ENCODE measurements at regions not wholly inside any gene's neighbourhood (a gene's known extent, or its start where the extent isn't known, plus 50 kb on each side); places are given as distances from the start of the nearest gene placed in this dataset.
"Not testable (repeated sequence)": the region's sequence is repeated elsewhere in the genome, so short reads cannot be mapped to it uniquely, and the experiment has no call there.

- DNase-seq (no peak), ATAC-seq (replicated peaks in 1 of 2) (no peak)
- H3K27me3 Mint-ChIP-seq (ENCODE audit: low read depth): no peaks in the 10 kb centered on the region
- H3K4me3 Mint-ChIP-seq: no peak overlapping the region
- H3K9me3 Mint-ChIP-seq: peaks cover 3 to 7% of the 10 kb centered on the region in 2 donors
- no peak overlapping the region for H3K27ac Mint-ChIP-seq
- peaks cover 0 to 1% of the 10 kb centered on the region in 2 donors for H3K36me3 Mint-ChIP-seq (ENCODE audit: insufficient read depth in 2 of 2)
- H3K4me1 Mint-ChIP-seq (ENCODE audit: low read depth): no peaks in the 10 kb centered on the region
Measured at GRCh38 chr2:78154586-78154985, 632.4 kb upstream of the LRRTM4 start.

GRCh38 chr2:78162202-78162601, 640.0 kb upstream of the LRRTM4 start:
- H3K4me3 Mint-ChIP-seq: no peak overlapping the region
- H3K27ac Mint-ChIP-seq: no peak overlapping the region
- DNase-seq (no peak), ATAC-seq (replicated peaks in 1 of 2) (no peak)
- no peaks in the 10 kb centered on the region for H3K27me3 Mint-ChIP-seq (ENCODE audit: low read depth)
- peaks cover 16 to 22% of the 10 kb centered on the region in 2 donors for H3K9me3 Mint-ChIP-seq
- peaks cover 1 to 5% of the 10 kb centered on the region in 2 donors for H3K36me3 Mint-ChIP-seq (ENCODE audit: insufficient read depth in 2 of 2)
- H3K4me1 Mint-ChIP-seq (ENCODE audit: low read depth): no peaks in the 10 kb centered on the region

GRCh38 chr2:78172157-78172556, 650.0 kb upstream of the LRRTM4 start:
- H3K27me3 Mint-ChIP-seq (ENCODE audit: low read depth); ATAC-seq (replicated peaks in 1 of 2); H3K4me1 Mint-ChIP-seq (ENCODE audit: low read depth); H3K4me3 Mint-ChIP-seq; H3K36me3 Mint-ChIP-seq (ENCODE audit: insufficient read depth in 2 of 2); DNase-seq; H3K9me3 Mint-ChIP-seq; H3K27ac Mint-ChIP-seq: not testable (repeated sequence)

- no peak overlapping the region for H3K4me3 Mint-ChIP-seq
- H3K27ac Mint-ChIP-seq: no peak overlapping the region
- H3K9me3 Mint-ChIP-seq: peaks cover 5 to 8% of the 10 kb centered on the region in 2 donors
- DNase-seq: no peak
- H3K27me3 Mint-ChIP-seq (ENCODE audit: low read depth): no peaks in the 10 kb centered on the region
- no peak for ATAC-seq (replicated peaks in 1 of 2)
- H3K4me1 Mint-ChIP-seq (ENCODE audit: low read depth): no peaks in the 10 kb centered on the region
- no peaks in the 10 kb centered on the region for H3K36me3 Mint-ChIP-seq (ENCODE audit: insufficient read depth in 2 of 2)
Measured at GRCh38 chr2:78175645-78176044, 653.5 kb upstream of the LRRTM4 start.

GRCh38 chr2:78201064-78201575, 678.9 kb upstream of the LRRTM4 start:
- Mint-ChIP-seq H3K27ac (no peak overlapping the region), H3K4me3 (no peak overlapping the region), H3K9me3 (peaks cover 4% of the 10 kb centered on the region in 2 donors), H3K27me3 (ENCODE audit: low read depth) (no peaks in the 10 kb centered on the region), H3K4me1 (ENCODE audit: low read depth) (no peaks in the 10 kb centered on the region), H3K36me3 (ENCODE audit: insufficient read depth in 2 of 2) (no peaks in the 10 kb centered on the region)
- ATAC-seq (replicated peaks in 1 of 2): no peak
- DNase-seq: no peak

- ATAC-seq (replicated peaks in 1 of 2) (no peak), DNase-seq (no peak)
- peaks cover 2 to 4% of the 10 kb centered on the region in 2 donors for H3K9me3 Mint-ChIP-seq
- no peak overlapping the region for H3K4me3 Mint-ChIP-seq
- no peaks in the 10 kb centered on the region for H3K4me1 Mint-ChIP-seq (ENCODE audit: low read depth)
- H3K27ac Mint-ChIP-seq: no peak overlapping the region
- H3K36me3 Mint-ChIP-seq (ENCODE audit: insufficient read depth in 2 of 2): no peaks in the 10 kb centered on the region
- H3K27me3 Mint-ChIP-seq (ENCODE audit: low read depth): no peaks in the 10 kb centered on the region
Measured at GRCh38 chr2:78202366-78202765, 680.2 kb upstream of the LRRTM4 start.

GRCh38 chr2:78202986-78203670, 681.0 kb upstream of the LRRTM4 start:
- Mint-ChIP-seq H3K4me3 (no peak overlapping the region), H3K9me3 (peaks cover 2 to 4% of the 10 kb centered on the region in 2 donors), H3K27me3 (ENCODE audit: low read depth) (no peaks in the 10 kb centered on the region), H3K4me1 (ENCODE audit: low read depth) (no peaks in the 10 kb centered on the region), H3K27ac (no peak overlapping the region), H3K36me3 (ENCODE audit: insufficient read depth in 2 of 2) (no peaks in the 10 kb centered on the region)
- ATAC-seq (replicated peaks in 1 of 2): no peak
- no peak for DNase-seq

GRCh38 chr2:78218066-78218465, 695.9 kb upstream of the LRRTM4 start:
- Mint-ChIP-seq H3K4me3 (no peak overlapping the region), H3K4me1 (ENCODE audit: low read depth) (no peaks in the 10 kb centered on the region), H3K9me3 (peaks cover 16 to 17% of the 10 kb centered on the region in 2 donors), H3K27ac (no peak overlapping the region), H3K27me3 (ENCODE audit: low read depth) (no peaks in the 10 kb centered on the region), H3K36me3 (ENCODE audit: insufficient read depth in 2 of 2) (peaks cover 0 to 1% of the 10 kb centered on the region in 2 donors)
- DNase-seq: no peak
- no peak for ATAC-seq (replicated peaks in 1 of 2)

GRCh38 chr2:78237704-78238103, 715.5 kb upstream of the LRRTM4 start:
- ATAC-seq (replicated peaks in 1 of 2) (no peak), DNase-seq (no peak)
- Mint-ChIP-seq H3K4me3 (no peak overlapping the region), H3K4me1 (ENCODE audit: low read depth) (no peaks in the 10 kb centered on the region), H3K36me3 (ENCODE audit: insufficient read depth in 2 of 2) (peaks cover 0 to 2% of the 10 kb centered on the region in 2 donors), H3K9me3 (peaks cover 3 to 18% of the 10 kb centered on the region in 2 donors), H3K27ac (no peak overlapping the region), H3K27me3 (ENCODE audit: low read depth) (no peaks in the 10 kb centered on the region)

- Mint-ChIP-seq H3K4me1 (ENCODE audit: low read depth) (no peaks in the 10 kb centered on the region), H3K27ac (no peak overlapping the region), H3K9me3 (peaks cover 3 to 14% of the 10 kb centered on the region in 2 donors), H3K36me3 (ENCODE audit: insufficient read depth in 2 of 2) (peaks cover 0 to 3% of the 10 kb centered on the region in 2 donors), H3K4me3 (no peak overlapping the region), H3K27me3 (ENCODE audit: low read depth) (no peaks in the 10 kb centered on the region)
- ATAC-seq (replicated peaks in 1 of 2) (no peak), DNase-seq (no peak)
Measured at GRCh38 chr2:78245394-78246135, 723.4 kb upstream of the LRRTM4 start.

- H3K27ac Mint-ChIP-seq: no peak overlapping the region
- H3K27me3 Mint-ChIP-seq (ENCODE audit: low read depth): no peaks in the 10 kb centered on the region
- ATAC-seq (replicated peaks in 1 of 2) (no peak), DNase-seq (no peak)
- H3K9me3 Mint-ChIP-seq: peaks cover 12 to 23% of the 10 kb centered on the region in 2 donors
- no peaks in the 10 kb centered on the region for H3K4me1 Mint-ChIP-seq (ENCODE audit: low read depth)
- no peak overlapping the region for H3K4me3 Mint-ChIP-seq
- peaks cover 0 to 3% of the 10 kb centered on the region in 2 donors for H3K36me3 Mint-ChIP-seq (ENCODE audit: insufficient read depth in 2 of 2)
Measured at GRCh38 chr2:78251708-78252107, 729.5 kb upstream of the LRRTM4 start.

- Mint-ChIP-seq H3K4me1 (ENCODE audit: low read depth) (no peaks in the 10 kb centered on the region), H3K9me3 (peaks cover 6 to 9% of the 10 kb centered on the region in 2 donors), H3K4me3 (no peak overlapping the region), H3K27me3 (ENCODE audit: low read depth) (no peaks in the 10 kb centered on the region), H3K27ac (no peak overlapping the region), H3K36me3 (ENCODE audit: insufficient read depth in 2 of 2) (peaks cover 0 to 1% of the 10 kb centered on the region in 2 donors)
- ATAC-seq (replicated peaks in 1 of 2) (no peak), DNase-seq (no peak)
Measured at GRCh38 chr2:78260861-78261260, 738.7 kb upstream of the LRRTM4 start.

GRCh38 chr2:78261454-78261853, 739.3 kb upstream of the LRRTM4 start:
- H3K4me1 Mint-ChIP-seq (ENCODE audit: low read depth): no peaks in the 10 kb centered on the region
- DNase-seq (no peak), ATAC-seq (replicated peaks in 1 of 2) (no peak)
- no peaks in the 10 kb centered on the region for H3K27me3 Mint-ChIP-seq (ENCODE audit: low read depth)
- H3K27ac Mint-ChIP-seq: no peak overlapping the region
- H3K36me3 Mint-ChIP-seq (ENCODE audit: insufficient read depth in 2 of 2): peaks cover 0 to 1% of the 10 kb centered on the region in 2 donors
- H3K9me3 Mint-ChIP-seq: peaks cover 6 to 9% of the 10 kb centered on the region in 2 donors
- H3K4me3 Mint-ChIP-seq: no peak overlapping the region
